ENCODE measurements at regions not wholly inside any gene's neighbourhood (a gene's known extent, or its start where the extent isn't known, plus 50 kb on each side); places are given as distances from the start of the nearest gene placed in this dataset.

DNA sequence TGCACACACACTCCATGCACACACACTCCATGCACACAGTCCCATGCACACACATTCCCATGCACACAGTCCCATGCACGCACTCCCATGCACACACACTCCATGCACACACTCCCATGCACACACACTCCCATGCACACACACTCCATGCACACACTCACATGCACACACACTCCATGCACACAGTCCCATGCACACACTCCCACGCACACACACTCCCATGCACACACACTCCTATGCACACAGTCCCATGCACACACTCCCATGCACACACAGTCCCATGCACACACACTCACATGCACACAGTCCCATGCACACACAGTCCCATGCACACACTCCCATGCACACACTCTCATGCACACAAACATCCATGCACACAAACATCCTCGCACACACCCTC is 168.4 kb downstream of the TTLL2 start:
- TF ChIP-seq, protein P1, sequence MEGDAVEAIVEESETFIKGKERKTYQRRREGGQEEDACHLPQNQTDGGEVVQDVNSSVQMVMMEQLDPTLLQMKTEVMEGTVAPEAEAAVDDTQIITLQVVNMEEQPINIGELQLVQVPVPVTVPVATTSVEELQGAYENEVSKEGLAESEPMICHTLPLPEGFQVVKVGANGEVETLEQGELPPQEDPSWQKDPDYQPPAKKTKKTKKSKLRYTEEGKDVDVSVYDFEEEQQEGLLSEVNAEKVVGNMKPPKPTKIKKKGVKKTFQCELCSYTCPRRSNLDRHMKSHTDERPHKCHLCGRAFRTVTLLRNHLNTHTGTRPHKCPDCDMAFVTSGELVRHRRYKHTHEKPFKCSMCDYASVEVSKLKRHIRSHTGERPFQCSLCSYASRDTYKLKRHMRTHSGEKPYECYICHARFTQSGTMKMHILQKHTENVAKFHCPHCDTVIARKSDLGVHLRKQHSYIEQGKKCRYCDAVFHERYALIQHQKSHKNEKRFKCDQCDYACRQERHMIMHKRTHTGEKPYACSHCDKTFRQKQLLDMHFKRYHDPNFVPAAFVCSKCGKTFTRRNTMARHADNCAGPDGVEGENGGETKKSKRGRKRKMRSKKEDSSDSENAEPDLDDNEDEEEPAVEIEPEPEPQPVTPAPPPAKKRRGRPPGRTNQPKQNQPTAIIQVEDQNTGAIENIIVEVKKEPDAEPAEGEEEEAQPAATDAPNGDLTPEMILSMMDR (IDR thresholded peaks at IDR 0.05): no peak
- TF ChIP-seq POLR2A (IDR thresholded peaks at IDR 0.05): no peak
